ENCODE measurements at regions not wholly inside any gene's neighbourhood (a gene's known extent, or its start where the extent isn't known, plus 50 kb on each side); places are given as distances from the start of the nearest gene placed in this dataset.

- Mint-ChIP-seq H3K4me1 (no peaks in the 10 kb centered on the region), H3K4me3 (no peak overlapping the region), H3K27ac (no peak overlapping the region), H3K36me3 (no peaks in the 10 kb centered on the region), H3K27me3 (ENCODE audit: low read depth in 2 of 2) (no peaks in the 10 kb centered on the region), H3K9me3 (peaks cover 3 to 4% of the 10 kb centered on the region in 2 donors)
- DNase-seq (no peak), ATAC-seq (no peak)
- Histone ChIP-seq H3K4me3 (ENCODE audit: low read length) (no peak overlapping the region), H3K27me3 (ENCODE audit: control insufficient read depth, insufficient read depth, low read length) (no peaks in the 10 kb centered on the region), H3K36me3 (ENCODE audit: control insufficient read depth, insufficient read depth, low read length) (no peaks in the 10 kb centered on the region), H3K9me3 (ENCODE audit: control insufficient read depth, insufficient read depth, low read length) (no peaks in the 10 kb centered on the region), H3K4me1 (ENCODE audit: control insufficient read depth, insufficient read depth, low read length) (no peaks in the 10 kb centered on the region), H3K27ac (ENCODE audit: low read length) (no peak overlapping the region)
- intact Hi-C loops (cut with micrococcal nuclease): no loop called here
- WGBS (ENCODE audit: insufficient coverage): 71% methylated on average over 5 of the region's 5 CpGs
- no peak for TF ChIP-seq CTCF (IDR thresholded peaks at IDR 0.05)
These were observed 245.2 kb downstream of the HAO1 start for GRCh38 chr20:7695051-7695495.

GRCh38 chr20:7695635-7696034 is 244.6 kb downstream of the HAO1 start:
- no peaks in the 10 kb centered on the region for H3K9me3 ChIP-seq (ENCODE audit: control insufficient read depth, insufficient read depth, low read length)
- H3K4me1 ChIP-seq (ENCODE audit: control insufficient read depth, insufficient read depth, low read length): no peaks in the 10 kb centered on the region
- ATAC-seq (no peak), DNase-seq (no peak)
- Mint-ChIP-seq H3K9me3 (peaks cover 4 to 5% of the 10 kb centered on the region in 2 donors), H3K27ac (no peak overlapping the region), H3K4me1 (no peaks in the 10 kb centered on the region), H3K36me3 (no peaks in the 10 kb centered on the region), H3K27me3 (ENCODE audit: low read depth in 2 of 2) (no peaks in the 10 kb centered on the region), H3K4me3 (no peak overlapping the region)
- H3K27me3 ChIP-seq (ENCODE audit: control insufficient read depth, insufficient read depth, low read length): no peaks in the 10 kb centered on the region
- H3K4me3 ChIP-seq (ENCODE audit: low read length): no peak overlapping the region
- no peak overlapping the region for H3K27ac ChIP-seq (ENCODE audit: low read length)
- H3K36me3 ChIP-seq (ENCODE audit: control insufficient read depth, insufficient read depth, low read length): no peaks in the 10 kb centered on the region
- no peak for TF ChIP-seq CTCF (IDR thresholded peaks at IDR 0.05)
- intact Hi-C loops (cut with micrococcal nuclease): no loop called here

- intact Hi-C loops (cut with micrococcal nuclease): no loop called here
- Mint-ChIP-seq H3K36me3 (no peaks in the 10 kb centered on the region), H3K27me3 (ENCODE audit: low read depth in 2 of 2) (no peaks in the 10 kb centered on the region), H3K4me3 (no peak overlapping the region), H3K9me3 (peaks cover 6 to 7% of the 10 kb centered on the region in 2 donors), H3K27ac (no peak overlapping the region), H3K4me1 (no peaks in the 10 kb centered on the region)
- WGBS (ENCODE audit: insufficient coverage): 66% methylated on average over 1 of the region's 1 CpG
- Histone ChIP-seq H3K4me3 (ENCODE audit: low read length) (no peak overlapping the region), H3K27ac (ENCODE audit: low read length) (no peak overlapping the region), H3K36me3 (ENCODE audit: control insufficient read depth, insufficient read depth, low read length) (no peaks in the 10 kb centered on the region), H3K4me1 (ENCODE audit: control insufficient read depth, insufficient read depth, low read length) (no peaks in the 10 kb centered on the region), H3K27me3 (ENCODE audit: control insufficient read depth, insufficient read depth, low read length) (no peaks in the 10 kb centered on the region), H3K9me3 (ENCODE audit: control insufficient read depth, insufficient read depth, low read length) (no peaks in the 10 kb centered on the region)
- no peak for TF ChIP-seq CTCF (IDR thresholded peaks at IDR 0.05)
- no peak for ATAC-seq
- no peak for DNase-seq
These were observed 243.9 kb downstream of the HAO1 start for GRCh38 chr20:7696311-7696710.

GRCh38 chr20:7702141-7702540 is 238.1 kb downstream of the HAO1 start:
- Histone ChIP-seq H3K4me3 (ENCODE audit: low read length) (no peak overlapping the region), H3K4me1 (ENCODE audit: control insufficient read depth, insufficient read depth, low read length) (no peaks in the 10 kb centered on the region), H3K36me3 (ENCODE audit: control insufficient read depth, insufficient read depth, low read length) (no peaks in the 10 kb centered on the region), H3K9me3 (ENCODE audit: control insufficient read depth, insufficient read depth, low read length) (no peaks in the 10 kb centered on the region), H3K27me3 (ENCODE audit: control insufficient read depth, insufficient read depth, low read length) (no peaks in the 10 kb centered on the region), H3K27ac (ENCODE audit: low read length) (no peak overlapping the region)
- no peaks in the 10 kb centered on the region for H3K36me3 Mint-ChIP-seq
- no peak for ATAC-seq
- intact Hi-C loops (cut with micrococcal nuclease): no loop called here
- TF ChIP-seq CTCF (IDR thresholded peaks at IDR 0.05): no peak
- peaks cover 9 to 10% of the 10 kb centered on the region in 2 donors for H3K9me3 Mint-ChIP-seq
- no peak for DNase-seq
- no peak overlapping the region for H3K4me3 Mint-ChIP-seq
- peaks cover 0 to 2% of the 10 kb centered on the region in 2 donors for H3K27me3 Mint-ChIP-seq (ENCODE audit: low read depth in 2 of 2)
- 89% methylated on average over 2 of the region's 2 CpGs for WGBS (ENCODE audit: insufficient coverage)
- H3K4me1 Mint-ChIP-seq: no peaks in the 10 kb centered on the region
- H3K27ac Mint-ChIP-seq: no peak overlapping the region

Measured in natural killer cell (primary cell).